GM18499 (cell line): ENCODE measurements at regions not wholly inside any gene's neighbourhood (a gene's known extent, or its start where the extent isn't known, plus 50 kb on each side); places are given as distances from the start of the nearest gene placed in this dataset.

Experiments used
- ATAC-seq: cut with Tn5 transposase; IDR thresholded peaks from one replicate; pipeline ENCODE4 v1.9.1; 2021; ENCODE audit warnings: moderate number of reproducible peaks; ENCODE audit not compliant: insufficient read depth, unreplicated experiment

DNA sequence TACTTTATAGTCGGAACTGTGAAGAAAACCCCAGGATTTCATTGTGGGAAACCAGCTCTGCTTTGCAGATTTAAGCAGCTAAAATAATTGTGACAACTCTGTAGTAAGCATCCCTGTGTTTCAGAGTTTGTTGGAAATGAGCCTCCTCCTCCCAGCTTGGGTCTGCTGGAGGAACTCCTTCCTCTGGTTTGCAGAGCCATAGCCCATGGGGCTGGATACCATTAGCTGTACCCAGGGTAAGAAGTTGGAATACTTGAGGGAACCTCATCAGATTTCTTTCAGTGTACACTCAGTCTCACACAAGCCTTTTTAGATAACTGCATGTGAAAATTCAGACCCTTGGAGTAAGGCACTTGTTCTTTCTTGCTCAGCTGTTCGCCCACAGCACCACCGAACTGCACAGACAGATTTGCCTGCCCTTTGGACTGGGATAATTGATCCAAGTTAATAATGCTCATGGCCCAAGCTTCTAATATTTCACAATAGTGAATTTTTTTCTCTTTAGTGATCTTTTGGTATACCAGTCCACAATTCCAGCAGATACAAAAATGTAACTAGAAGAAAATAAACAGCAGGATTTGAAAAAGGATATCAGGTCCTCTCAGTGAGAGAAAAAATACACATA lies 467.4 kb upstream of the FZD8 start:
- ATAC-seq, result no peak

- ATAC-seq, result no peak
These were observed 455.6 kb upstream of the FZD8 start for GRCh38 chr10:36097696-36098095.

DNA sequence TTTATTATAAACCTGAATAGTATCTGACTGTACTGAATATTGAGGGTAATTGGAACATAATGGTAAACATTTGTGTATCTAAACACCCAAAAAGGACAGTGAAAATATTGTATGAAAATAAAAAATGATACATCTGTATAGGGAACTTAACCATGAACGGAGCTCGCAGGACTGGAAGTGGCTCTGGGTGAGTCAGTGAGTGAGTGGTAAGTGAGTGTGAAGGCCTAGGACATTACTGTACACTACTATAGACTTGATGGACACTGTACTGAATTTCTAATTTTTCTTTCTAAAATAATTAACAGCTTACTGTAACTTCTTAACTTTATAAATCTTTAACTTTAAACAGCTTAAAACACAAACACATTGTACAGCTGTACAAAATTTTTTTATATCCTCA lies 454.5 kb upstream of the FZD8 start:
- no peak for ATAC-seq

DNA sequence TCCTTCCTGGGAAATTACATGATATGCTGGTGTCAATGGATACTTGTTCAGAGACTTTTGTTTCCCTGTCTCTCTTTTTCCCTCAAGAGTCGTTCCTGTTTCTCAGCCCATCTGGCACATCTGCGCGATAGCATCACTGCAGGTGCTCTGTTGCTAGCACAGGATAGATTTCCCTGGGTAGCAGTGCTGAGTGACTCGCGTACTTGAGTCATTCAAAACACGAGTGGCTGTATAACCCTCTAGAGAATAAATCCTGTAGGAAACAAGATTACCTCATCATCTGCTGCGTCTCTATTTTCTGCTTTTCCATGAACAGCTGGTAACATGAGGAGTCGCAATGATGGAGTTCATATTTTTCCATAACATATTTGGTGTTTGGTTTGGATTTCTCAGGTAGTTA lies 452.0 kb upstream of the FZD8 start:
- ATAC-seq, result no peak

GRCh38 chr10:36092116-36092515 lies 450.0 kb upstream of the FZD8 start:
- ATAC-seq, result no peak

GRCh38 chr10:36091007-36091406 lies 448.9 kb upstream of the FZD8 start:
- ATAC-seq, result no peak

GRCh38 chr10:36089790-36090440 lies 447.8 kb upstream of the FZD8 start:
- ATAC-seq, result no peak

GRCh38 chr10:36087006-36088005 lies 445.2 kb upstream of the FZD8 start:
- ATAC-seq, result no peak

DNA sequence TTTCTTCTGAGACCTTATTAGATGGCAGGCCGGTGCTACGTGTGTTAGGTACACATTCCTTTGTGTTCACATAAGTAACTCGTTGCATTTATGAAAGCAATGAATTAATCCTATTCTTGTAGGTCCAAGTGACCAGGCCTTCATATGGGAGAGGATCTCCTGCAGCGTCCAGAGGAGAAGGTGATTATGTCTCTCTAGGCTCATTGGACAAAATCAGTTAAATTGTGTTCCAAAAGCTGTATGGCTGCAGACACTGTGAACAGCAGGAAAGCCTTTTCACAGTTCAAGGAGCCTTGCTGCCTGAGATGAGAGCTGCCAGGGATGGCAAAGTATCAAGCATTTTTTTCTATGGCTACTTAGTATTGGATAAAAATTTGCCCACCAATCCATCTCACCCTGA lies 433.1 kb upstream of the FZD8 start:
- ATAC-seq, result no peak

GRCh38 chr10:36073796-36074345 lies 431.8 kb upstream of the FZD8 start:
- no peak for ATAC-seq

DNA sequence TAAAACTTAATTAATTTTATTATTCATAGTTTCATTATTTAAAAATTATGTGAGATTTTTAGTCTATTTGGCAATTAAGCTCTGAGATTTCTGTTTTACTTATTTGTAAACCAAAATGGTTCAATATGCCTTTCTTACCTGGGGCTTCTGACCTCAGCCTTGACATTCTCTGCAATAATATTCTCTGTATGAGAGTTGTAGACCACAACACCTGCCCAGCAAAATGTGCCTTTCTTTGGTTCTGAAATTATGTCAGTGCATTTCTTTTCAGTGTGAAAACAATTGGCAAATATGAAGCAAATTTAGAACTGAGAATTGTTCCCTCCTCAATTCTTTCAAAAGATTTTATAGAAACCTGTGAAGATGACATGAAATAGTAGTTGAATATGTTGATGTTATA lies 426.4 kb upstream of the FZD8 start:
- no peak for ATAC-seq

DNA sequence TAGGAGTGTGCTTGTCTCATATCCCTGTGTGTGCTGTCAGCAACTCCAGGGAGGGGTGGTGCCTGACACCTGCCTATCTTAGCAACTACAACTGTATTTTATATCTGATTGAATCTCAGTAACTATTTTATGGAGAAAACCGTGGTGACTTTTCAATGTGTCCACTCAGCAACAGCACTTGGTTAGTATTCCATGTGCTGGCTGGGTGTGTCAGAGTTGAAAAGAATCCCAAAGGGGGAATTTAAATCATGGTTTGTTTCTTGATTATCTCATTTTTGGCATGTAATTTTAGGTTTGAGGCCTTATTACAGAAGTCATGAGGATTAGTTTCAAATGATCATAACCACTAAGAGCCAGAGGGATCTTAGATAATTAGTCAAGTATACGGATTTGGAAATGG lies 425.7 kb upstream of the FZD8 start:
- ATAC-seq, result no peak

DNA sequence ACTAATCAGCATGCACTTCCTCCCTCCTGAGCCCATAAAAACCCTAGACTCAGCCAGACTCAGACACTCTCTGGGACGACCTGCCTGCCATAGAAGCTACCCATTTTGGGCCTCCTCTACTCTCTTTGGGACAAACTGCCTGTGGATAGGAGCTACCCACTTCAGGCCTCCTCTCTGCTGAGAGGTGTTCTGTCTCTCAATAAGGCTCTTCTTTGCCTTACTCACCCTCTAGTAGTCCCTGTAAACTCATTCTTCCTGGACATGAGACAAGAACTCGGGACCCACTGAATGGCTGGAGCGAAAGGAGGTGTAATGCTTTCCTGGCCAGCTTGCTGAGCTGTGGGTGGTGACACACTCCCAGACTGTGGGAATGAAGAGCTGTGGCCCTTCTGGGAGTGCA lies 424.8 kb upstream of the FZD8 start:
- ATAC-seq, result no peak

- ATAC-seq, result no peak
These were observed 424.0 kb upstream of the FZD8 start for GRCh38 chr10:36066102-36066501.

DNA sequence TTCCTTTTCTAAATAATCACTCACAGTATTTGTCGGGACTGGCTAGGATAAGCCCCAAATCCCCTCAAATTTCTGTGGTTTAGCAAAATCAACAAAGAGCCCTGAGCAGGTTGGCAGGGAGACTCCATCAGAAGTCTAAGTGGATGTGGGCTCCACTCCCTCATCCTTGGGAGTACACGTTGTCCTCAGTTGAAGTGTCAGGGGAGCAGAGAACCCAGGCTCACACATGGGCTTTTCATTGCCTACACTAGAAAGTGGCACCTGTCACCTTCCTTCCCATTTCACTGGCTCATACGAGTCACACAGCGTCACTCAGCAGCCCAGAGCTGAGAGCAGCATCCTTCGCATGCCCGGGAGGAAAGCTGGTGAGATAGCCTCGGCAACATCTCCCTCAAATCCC lies 421.3 kb upstream of the FZD8 start:
- no peak for ATAC-seq

- ATAC-seq, result no peak
These were observed 415.6 kb upstream of the FZD8 start for GRCh38 chr10:36057731-36058130.

DNA sequence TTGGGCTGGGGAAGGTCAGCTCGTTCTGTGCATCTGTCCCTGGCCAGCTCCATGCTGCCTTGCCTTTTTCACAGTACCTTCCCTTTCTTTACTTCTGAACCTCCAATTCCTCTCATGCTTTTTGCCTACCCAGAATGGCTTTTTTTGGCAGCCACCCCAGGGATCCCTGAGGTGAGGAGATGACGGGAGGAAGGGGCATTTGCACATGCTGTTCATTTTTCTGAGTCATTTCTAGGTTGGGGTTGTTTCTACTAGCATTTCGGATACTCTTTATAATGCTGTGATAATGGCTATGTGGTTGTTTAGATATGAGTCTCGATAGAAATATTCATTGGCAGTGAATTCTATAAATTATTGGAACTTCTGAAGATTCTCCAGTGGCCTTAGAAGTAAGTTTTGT lies 415.1 kb upstream of the FZD8 start:
- no peak for ATAC-seq

GRCh38 chr10:36053775-36054174 lies 411.7 kb upstream of the FZD8 start:
- ATAC-seq, result no peak

DNA sequence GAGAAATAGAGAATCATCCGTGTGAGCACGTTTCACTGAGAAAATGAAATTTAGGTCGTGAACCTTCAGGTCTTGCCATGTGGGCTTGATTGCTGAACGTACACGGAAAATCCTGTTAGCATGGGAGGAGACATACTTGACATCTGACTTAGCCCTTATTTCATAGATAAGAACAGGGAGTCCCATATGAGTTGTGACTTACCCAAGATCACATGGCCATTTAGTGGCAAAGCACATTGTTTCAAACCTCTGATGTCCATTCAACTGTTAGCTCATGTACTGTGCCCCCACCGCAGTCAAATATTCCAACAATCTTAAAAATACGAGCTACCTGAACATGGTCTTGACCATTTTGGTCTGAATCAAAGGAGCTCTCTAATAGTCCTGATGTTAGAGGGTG lies 411.2 kb upstream of the FZD8 start:
- ATAC-seq, result no peak

- ATAC-seq, result no peak
These were observed 409.4 kb upstream of the FZD8 start for GRCh38 chr10:36051500-36051991.
